ENCODE measurements at regions not wholly inside any gene's neighbourhood (a gene's known extent, or its start where the extent isn't known, plus 50 kb on each side); places are given as distances from the start of the nearest gene placed in this dataset.
"Not testable (repeated sequence)": the region's sequence is repeated elsewhere in the genome, so short reads cannot be mapped to it uniquely, and the experiment has no call there.

GRCh38 chr22:22369964-22370270, 125.3 kb downstream of the VPREB1 start:
- peak in 1 of 3 donors; percentile 33 for DNase-seq (ENCODE audit: low read depth in 2 of 3, low spot score in 2 of 3)

- no peak for DNase-seq (ENCODE audit: low read depth in 2 of 3, low spot score in 2 of 3)
These were observed 126.5 kb downstream of the VPREB1 start for GRCh38 chr22:22371031-22371541.

- no peak for DNase-seq (ENCODE audit: low read depth in 2 of 3, low spot score in 2 of 3)
These were observed 127.5 kb downstream of the VPREB1 start for GRCh38 chr22:22372086-22372485.

- DNase-seq (ENCODE audit: low read depth in 2 of 3, low spot score in 2 of 3) = no peak
These were observed 129.6 kb downstream of the VPREB1 start for GRCh38 chr22:22374163-22374562.

- DNase-seq (ENCODE audit: low read depth in 2 of 3, low spot score in 2 of 3) = no peak
These were observed 130.0 kb downstream of the VPREB1 start for GRCh38 chr22:22374579-22374978.

- peak in 2 of 3 donors; percentile 43 to 92 for DNase-seq (ENCODE audit: low read depth in 2 of 3, low spot score in 2 of 3)
These were observed 131.2 kb downstream of the VPREB1 start for GRCh38 chr22:22375576-22376351.

GRCh38 chr22:22376352-22376706, 131.7 kb downstream of the VPREB1 start:
- DNase-seq (ENCODE audit: low read depth in 2 of 3, low spot score in 2 of 3) = no peak

- DNase-seq (ENCODE audit: low read depth in 2 of 3, low spot score in 2 of 3) = not testable (repeated sequence)
These were observed 131.7 kb downstream of the ZNF280B start for GRCh38 chr22:22376884-22377283.

GRCh38 chr22:22377335-22377734, 131.2 kb downstream of the ZNF280B start:
- no peak for DNase-seq (ENCODE audit: low read depth in 2 of 3, low spot score in 2 of 3)

GRCh38 chr22:22378446-22379415, 129.8 kb downstream of the ZNF280B start:
- no peak for DNase-seq (ENCODE audit: low read depth in 2 of 3, low spot score in 2 of 3)

- DNase-seq (ENCODE audit: low read depth in 2 of 3, low spot score in 2 of 3) = peak in 2 of 3 donors; percentile 31 to 33
These were observed 128.2 kb downstream of the ZNF280B start for GRCh38 chr22:22380098-22381030.

GRCh38 chr22:22381292-22381691, 127.2 kb downstream of the ZNF280B start:
- not testable (repeated sequence) for DNase-seq (ENCODE audit: low read depth in 2 of 3, low spot score in 2 of 3)

GRCh38 chr22:22384267-22384666, 124.3 kb downstream of the ZNF280B start:
- no peak for DNase-seq (ENCODE audit: low read depth in 2 of 3, low spot score in 2 of 3)

- DNase-seq (ENCODE audit: low read depth in 2 of 3, low spot score in 2 of 3) = no peak
These were observed 123.8 kb downstream of the ZNF280B start for GRCh38 chr22:22384668-22385244.

GRCh38 chr22:22386602-22387385, 121.7 kb downstream of the ZNF280B start:
- no peak for DNase-seq (ENCODE audit: low read depth in 2 of 3, low spot score in 2 of 3)

- DNase-seq (ENCODE audit: low read depth in 2 of 3, low spot score in 2 of 3) = no peak
These were observed 121.2 kb downstream of the ZNF280B start for GRCh38 chr22:22387386-22387736.

- DNase-seq (ENCODE audit: low read depth in 2 of 3, low spot score in 2 of 3) = no peak
These were observed 120.5 kb downstream of the ZNF280B start for GRCh38 chr22:22388090-22388489.

- no peak for DNase-seq (ENCODE audit: low read depth in 2 of 3, low spot score in 2 of 3)
These were observed 120.0 kb downstream of the ZNF280B start for GRCh38 chr22:22388494-22388893.

GRCh38 chr22:22389467-22389866, 119.1 kb downstream of the ZNF280B start:
- DNase-seq (ENCODE audit: low read depth in 2 of 3, low spot score in 2 of 3) = no peak
